Epithelial cell of esophagus (primary cell): ENCODE measurements at regions not wholly inside any gene's neighbourhood (a gene's known extent, or its start where the extent isn't known, plus 50 kb on each side); places are given as distances from the start of the nearest gene placed in this dataset.

ENCODE experiments used
- DNase-seq: peaks from one replicate; pipeline ENCODE4 v3.0.0; 2010; ENCODE audit warnings: low read depth
- H3K4me3 ChIP-seq: 2 replicates; pipeline ENCODE4 v1.5.1; 2011; ENCODE audit warnings: mild to moderate bottlenecking, low read length, control low read depth
- TF ChIP-seq, protein P1 (sequence below): IDR thresholded peaks from 2 replicates; pipeline ENCODE4 v1.5.1; 2011; ENCODE audit warnings: low read depth, mild to moderate bottlenecking, low read length, control low read depth, inconsistent platforms; ENCODE audit not compliant: insufficient read depth; ENCODE audit errors: missing control alignments

DNA sequence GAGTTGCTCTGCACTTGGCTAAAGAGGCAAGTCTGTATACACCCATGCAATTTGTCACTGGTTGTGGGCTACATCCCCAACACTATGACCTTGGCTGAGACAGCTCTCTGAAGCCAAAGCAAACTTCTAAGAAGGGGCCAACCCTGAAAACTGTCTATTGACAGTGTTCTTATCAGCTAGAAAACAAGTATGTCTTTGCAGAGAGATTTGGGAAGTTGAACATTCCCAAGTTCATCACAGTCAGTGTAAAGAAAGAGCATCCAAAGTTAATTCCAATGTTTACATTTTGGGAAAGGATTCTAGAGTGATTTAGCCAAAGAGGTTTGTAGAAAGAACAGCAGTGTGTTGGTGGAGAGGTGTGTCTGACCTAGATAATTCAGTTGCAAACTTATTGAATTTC, 711.1 kb upstream of the CHD1 start:
- no peak overlapping the region for H3K4me3 ChIP-seq
- TF ChIP-seq, protein P1, sequence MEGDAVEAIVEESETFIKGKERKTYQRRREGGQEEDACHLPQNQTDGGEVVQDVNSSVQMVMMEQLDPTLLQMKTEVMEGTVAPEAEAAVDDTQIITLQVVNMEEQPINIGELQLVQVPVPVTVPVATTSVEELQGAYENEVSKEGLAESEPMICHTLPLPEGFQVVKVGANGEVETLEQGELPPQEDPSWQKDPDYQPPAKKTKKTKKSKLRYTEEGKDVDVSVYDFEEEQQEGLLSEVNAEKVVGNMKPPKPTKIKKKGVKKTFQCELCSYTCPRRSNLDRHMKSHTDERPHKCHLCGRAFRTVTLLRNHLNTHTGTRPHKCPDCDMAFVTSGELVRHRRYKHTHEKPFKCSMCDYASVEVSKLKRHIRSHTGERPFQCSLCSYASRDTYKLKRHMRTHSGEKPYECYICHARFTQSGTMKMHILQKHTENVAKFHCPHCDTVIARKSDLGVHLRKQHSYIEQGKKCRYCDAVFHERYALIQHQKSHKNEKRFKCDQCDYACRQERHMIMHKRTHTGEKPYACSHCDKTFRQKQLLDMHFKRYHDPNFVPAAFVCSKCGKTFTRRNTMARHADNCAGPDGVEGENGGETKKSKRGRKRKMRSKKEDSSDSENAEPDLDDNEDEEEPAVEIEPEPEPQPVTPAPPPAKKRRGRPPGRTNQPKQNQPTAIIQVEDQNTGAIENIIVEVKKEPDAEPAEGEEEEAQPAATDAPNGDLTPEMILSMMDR, result no peak
- DNase-seq, result no peak

GRCh38 chr5:99636663-99637062, 707.9 kb upstream of the CHD1 start:
- DNase-seq, result no peak
- TF ChIP-seq, protein P1, result no peak
- H3K4me3 ChIP-seq, result no peak overlapping the region

DNA sequence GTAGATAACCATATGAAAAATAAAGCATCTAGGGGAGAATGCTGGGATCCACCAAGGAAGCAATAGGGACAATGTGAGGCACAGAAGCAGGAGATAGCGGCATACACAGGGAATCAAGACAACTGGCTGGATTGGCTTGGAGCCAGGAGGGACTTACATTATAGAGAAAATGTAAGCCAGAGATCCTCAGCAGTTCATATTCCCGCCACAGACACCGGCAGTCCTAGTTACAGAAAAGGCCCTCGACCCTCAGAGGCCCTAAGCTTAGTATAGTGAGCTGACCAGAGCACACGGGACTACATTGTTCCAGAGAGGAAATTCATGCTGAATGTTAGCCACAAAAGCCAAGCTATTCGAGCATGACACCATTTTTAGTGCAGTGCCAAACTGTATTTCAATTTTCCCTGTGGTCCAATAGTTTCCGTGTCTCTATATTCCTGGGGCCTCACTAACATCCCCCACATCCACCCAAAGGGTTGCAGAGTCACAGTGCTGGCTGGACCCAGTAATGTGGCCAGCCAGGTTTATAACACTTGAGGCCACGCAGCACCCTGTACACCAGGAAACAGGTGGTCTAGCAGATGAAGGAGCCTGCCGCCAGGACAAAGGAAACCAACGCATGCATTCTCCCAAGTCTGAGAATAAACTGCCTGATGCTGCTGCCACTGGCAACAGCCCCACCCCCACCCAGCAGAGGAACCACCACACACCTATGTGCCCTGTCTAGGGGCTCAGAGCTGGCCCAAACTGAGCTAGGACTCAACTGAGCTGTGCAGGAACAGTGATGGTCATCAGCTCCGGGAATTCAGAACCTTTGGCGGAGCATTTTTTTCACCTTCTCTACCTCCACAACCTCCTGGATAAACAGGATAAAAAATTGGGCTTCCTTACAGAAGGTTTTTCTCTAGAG, 693.2 kb upstream of the CHD1 start:
- TF ChIP-seq, protein P1, result no peak
- H3K4me3 ChIP-seq, result no peak overlapping the region
- no peak for DNase-seq

DNA sequence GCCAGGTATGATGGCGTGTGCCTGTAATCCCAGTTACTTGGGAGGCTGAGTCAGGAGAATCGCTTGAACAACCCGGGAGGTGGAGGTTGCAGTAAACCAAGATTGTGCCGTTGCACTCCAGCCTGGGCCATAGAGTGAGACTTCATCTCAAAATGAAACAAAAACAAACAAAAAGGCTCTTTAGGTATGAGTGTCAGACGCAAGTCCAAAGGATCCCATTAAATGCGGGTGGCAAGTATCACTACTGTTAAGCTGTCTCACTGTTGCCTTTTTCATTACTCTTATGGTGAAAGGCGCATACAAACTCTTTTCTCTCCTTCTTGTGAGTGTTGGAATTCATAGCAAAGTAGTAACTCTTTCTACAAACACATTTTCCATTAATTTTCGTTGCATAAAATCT, 688.5 kb upstream of the CHD1 start:
- no peak overlapping the region for H3K4me3 ChIP-seq
- TF ChIP-seq, protein P1, result no peak
- DNase-seq, result no peak

DNA sequence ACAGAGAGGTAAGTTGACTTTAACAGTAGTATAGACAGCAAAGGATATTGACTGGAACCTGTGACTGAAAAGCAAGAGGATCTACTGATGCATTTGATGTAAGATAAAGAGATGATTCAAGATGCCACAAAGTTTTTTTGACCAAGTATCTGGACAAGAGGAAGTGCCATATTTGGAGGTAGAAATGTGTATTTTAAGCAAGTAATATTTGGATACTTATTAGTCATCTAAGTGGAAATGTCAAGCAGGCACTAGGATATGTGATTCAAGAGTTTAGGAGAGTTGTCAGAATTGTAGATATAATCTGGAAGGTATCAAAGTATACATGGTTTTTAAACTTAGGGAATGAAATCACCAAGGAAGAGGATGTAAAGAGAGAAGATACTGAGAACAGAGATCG, 686.1 kb upstream of the CHD1 start:
- no peak overlapping the region for H3K4me3 ChIP-seq
- no peak for DNase-seq
- TF ChIP-seq, protein P1, result no peak

DNA sequence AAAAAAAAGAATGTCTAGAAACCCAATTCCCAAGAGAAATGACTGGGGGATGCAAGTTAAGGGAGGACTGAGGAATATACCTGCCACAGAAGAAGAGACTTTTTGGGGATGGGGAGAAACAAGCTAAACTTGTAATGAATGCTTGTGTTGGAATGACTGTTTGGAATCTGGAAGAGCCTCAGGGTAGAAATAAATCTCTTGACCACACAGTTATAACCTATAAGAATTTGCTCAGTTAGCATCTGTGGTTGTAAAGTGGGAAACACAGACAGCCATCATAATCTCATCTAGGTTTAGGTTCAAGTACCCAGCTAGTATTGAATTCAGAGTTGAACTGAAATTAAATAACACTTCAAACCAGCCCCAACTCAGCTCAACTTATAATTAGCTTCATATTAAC, 678.3 kb upstream of the CHD1 start:
- DNase-seq, result no peak
- no peak overlapping the region for H3K4me3 ChIP-seq
- TF ChIP-seq, protein P1, result no peak

- TF ChIP-seq, protein P1, result no peak
- no peak overlapping the region for H3K4me3 ChIP-seq
- no peak for DNase-seq
These were observed 677.1 kb upstream of the CHD1 start for GRCh38 chr5:99605904-99606303.
